CD4-positive, alpha-beta T cell treated with Interleukin-4 for 4 hours (primary cell): ENCODE measurements at regions not wholly inside any gene's neighbourhood (a gene's known extent, or its start where the extent isn't known, plus 50 kb on each side); places are given as distances from the start of the nearest gene placed in this dataset.
"Not testable (repeated sequence)": the region's sequence is repeated elsewhere in the genome, so short reads cannot be mapped to it uniquely, and the experiment has no call there.

ENCODE experiments used
- DNase-seq: peaks from one replicate; pipeline ENCODE4 v3.0.0-alpha.2; 2020

GRCh38 chr1:30476911-30477459 lies 246.4 kb downstream of the MATN1 start:
- no peak for DNase-seq

GRCh38 chr1:30476476-30476875 lies 246.9 kb downstream of the MATN1 start:
- DNase-seq: no peak

- DNase-seq: no peak
Measured at GRCh38 chr1:30475966-30476365, 247.4 kb downstream of the MATN1 start.

GRCh38 chr1:30475201-30475600 lies 248.2 kb downstream of the MATN1 start:
- DNase-seq: no peak

- DNase-seq: no peak
Measured at GRCh38 chr1:30474818-30475200, 248.6 kb downstream of the MATN1 start.

- no peak for DNase-seq
Measured at GRCh38 chr1:30473922-30474817, 249.2 kb downstream of the MATN1 start.

- no peak for DNase-seq
Measured at GRCh38 chr1:30472526-30472925, 250.9 kb downstream of the MATN1 start.

- no peak for DNase-seq
Measured at GRCh38 chr1:30472009-30472408, 251.4 kb downstream of the MATN1 start.

- DNase-seq: no peak
Measured at GRCh38 chr1:30471307-30471706, 252.1 kb downstream of the MATN1 start.

GRCh38 chr1:30469426-30469825 lies 254.0 kb downstream of the MATN1 start:
- no peak for DNase-seq

GRCh38 chr1:30467101-30467500 lies 256.3 kb downstream of the MATN1 start:
- DNase-seq: no peak

- DNase-seq: no peak
Measured at GRCh38 chr1:30466610-30467009, 256.8 kb downstream of the MATN1 start.

- DNase-seq: no peak
Measured at GRCh38 chr1:30466026-30466425, 257.4 kb downstream of the MATN1 start.

- no peak for DNase-seq
Measured at GRCh38 chr1:30465096-30465495, 258.3 kb downstream of the MATN1 start.

GRCh38 chr1:30464187-30464617 lies 259.2 kb downstream of the MATN1 start:
- DNase-seq: no peak

GRCh38 chr1:30462826-30463425 lies 260.5 kb downstream of the MATN1 start:
- DNase-seq: no peak

GRCh38 chr1:30462166-30462565 lies 261.2 kb downstream of the MATN1 start:
- no peak for DNase-seq

- DNase-seq: no peak
Measured at GRCh38 chr1:30461640-30462039, 261.7 kb downstream of the MATN1 start.

- DNase-seq: no peak
Measured at GRCh38 chr1:30460661-30461060, 262.7 kb downstream of the MATN1 start.

GRCh38 chr1:30458730-30459485 lies 264.5 kb downstream of the MATN1 start:
- DNase-seq: not testable (repeated sequence)

GRCh38 chr1:30452925-30453324 lies 270.5 kb downstream of the MATN1 start:
- DNase-seq: no peak

GRCh38 chr1:30452170-30452569 lies 271.2 kb downstream of the MATN1 start:
- DNase-seq: no peak

GRCh38 chr1:30451532-30452125 lies 271.8 kb downstream of the MATN1 start:
- DNase-seq: no peak
